Astrocyte of the cerebellum (primary cell): ENCODE measurements at regions not wholly inside any gene's neighbourhood (a gene's known extent, or its start where the extent isn't known, plus 50 kb on each side); places are given as distances from the start of the nearest gene placed in this dataset.

Experiments
- DNase-seq: peaks from one replicate; pipeline ENCODE4 v3.0.0-alpha.2; 2011; ENCODE audit warnings: low read depth
- H3K4me3 ChIP-seq: 2 replicates; pipeline ENCODE4 v1.5.1; 2011; ENCODE audit warnings: mild to moderate bottlenecking, low read depth, low read length, moderate library complexity
- CTCF ChIP-seq: IDR thresholded peaks from 2 replicates; pipeline ENCODE4 v1.5.1; 2012; ENCODE audit warnings: low read length, low read depth, moderate library complexity, mild to moderate bottlenecking; ENCODE audit errors: missing control alignments
- in situ Hi-C: cut with HindIII; loops from 2 replicates; pipeline ENCODE4 v1.10.0; 2017; ENCODE audit warnings: low sequenced_read_pairs

GRCh38 chr2:40746191-40746590, 294.3 kb upstream of the SLC8A1 start:
- no peak overlapping the region for H3K4me3 ChIP-seq
- DNase-seq, result no peak
- no peak for TF ChIP-seq CTCF
- in situ Hi-C loops, result loop anchor here (5.0 kb wide), 1 partner anchor 79 kb away; no protein-coding TSS in a partner anchor

GRCh38 chr2:40751981-40752380, 300.1 kb upstream of the SLC8A1 start:
- TF ChIP-seq CTCF, result no peak

GRCh38 chr2:40752796-40753195, 300.9 kb upstream of the SLC8A1 start:
- no peak for TF ChIP-seq CTCF
- no peak overlapping the region for H3K4me3 ChIP-seq
- in situ Hi-C loops, result no loop called here
- no peak for DNase-seq

More at GRCh38 chr2:40751981-40752380, 300.1 kb upstream of the SLC8A1 start:
- in situ Hi-C loops, result no loop called here
- no peak overlapping the region for H3K4me3 ChIP-seq
- no peak for DNase-seq

GRCh38 chr2:40754912-40755311, 303.0 kb upstream of the SLC8A1 start:
- in situ Hi-C loops, result no loop called here
- no peak for DNase-seq
- no peak for TF ChIP-seq CTCF
- H3K4me3 ChIP-seq, result no peak overlapping the region

- DNase-seq, result no peak
- no peak for TF ChIP-seq CTCF
- H3K4me3 ChIP-seq, result no peak overlapping the region
- in situ Hi-C loops, result no loop called here
Measured at GRCh38 chr2:40758401-40759155, 306.7 kb upstream of the SLC8A1 start.

GRCh38 chr2:40760071-40760666, 308.3 kb upstream of the SLC8A1 start:
- no peak overlapping the region for H3K4me3 ChIP-seq
- in situ Hi-C loops, result no loop called here
- peak; percentile 77 for TF ChIP-seq CTCF
- peak; percentile 9 for DNase-seq
